ENCODE measurements at regions not wholly inside any gene's neighbourhood (a gene's known extent, or its start where the extent isn't known, plus 50 kb on each side); places are given as distances from the start of the nearest gene placed in this dataset.
A peak's percentile ranks its signal among the peaks of the same experiment; 100 is the strongest.
"Not testable (repeated sequence)": the region's sequence is repeated elsewhere in the genome, so short reads cannot be mapped to it uniquely, and the experiment has no call there.

GRCh38 chr9:129428864-129429577 lies 191.9 kb downstream of the C9orf50 start:
- Histone ChIP-seq H2AFZ (ENCODE audit: low read depth, low read length) (no peak overlapping the region), H3K4me2 (ENCODE audit: insufficient read depth, low read length) (no peak overlapping the region), H3K4me3 (replicated peaks in 1 of 3; ENCODE audit: insufficient read depth in 1 of 3, low read depth in 1 of 3, low read length in 3 of 3) (no peak overlapping the region), H4K20me1 (replicated peaks; ENCODE audit: control insufficient read depth, extremely low read depth, insufficient read depth, low read length) (no peaks in the 10 kb centered on the region), H3K4me1 (ENCODE audit: control insufficient read depth, extremely low read depth, insufficient read depth, low read length) (no peaks in the 10 kb centered on the region), H3K79me2 (ENCODE audit: control insufficient read depth, insufficient read depth, low read length) (no peaks in the 10 kb centered on the region), H3K27ac (ENCODE audit: insufficient read depth, low read depth, low read length) (no peak overlapping the region), H3K9ac (replicated peaks; ENCODE audit: extremely low read depth, insufficient read depth, low read length) (no peak overlapping the region), H3K27me3 (ENCODE audit: control insufficient read depth in 2 of 2, insufficient read depth in 2 of 2, low read length in 2 of 2) (no peaks in the 10 kb centered on the region), H3K36me3 (ENCODE audit: control insufficient read depth in 2 of 2, extremely low read depth in 1 of 2, insufficient read depth in 2 of 2, low read length in 2 of 2) (no peaks in the 10 kb centered on the region), H3K9me3 (replicated peaks; ENCODE audit: control insufficient read depth, insufficient read depth, low read length) (no peaks in the 10 kb centered on the region), H3K9me1 (replicated peaks; ENCODE audit: control insufficient read depth, extremely low read depth, insufficient read depth, low read length) (no peaks in the 10 kb centered on the region)
- no TSS peak for BruUV-seq (replicated peaks)
- dilution Hi-C loops (cut with MboI; ENCODE audit: extremely low pct_ligation_motif_present, low sequenced_read_pairs) (no loop called here), intact Hi-C loops (cut with micrococcal nuclease) (no loop called here)
- ChIA-PET CTCF (no interaction called here), POLR2A (no interaction called here)
- TF ChIP-seq GATA2 (IDR thresholded peaks at IDR 0.05; ENCODE audit: insufficient read depth, insufficient read length, low read depth, low read length) (no peak), MAX (IDR thresholded peaks at IDR 0.05; ENCODE audit: insufficient read depth, insufficient read length) (no peak), FOS (IDR thresholded peaks at IDR 0.05; ENCODE audit: borderline replicate concordance, insufficient read depth, low read length) (no peak), POLR2A (IDR thresholded peaks at IDR 0.05; ENCODE audit: low read depth, low read length) (no peak)
- no peak for FAIRE-seq
- no peak for DNase-seq (ENCODE audit: low read depth, low spot score)

GRCh38 chr9:129427149-129427548 lies 193.8 kb downstream of the C9orf50 start:
- BruUV-seq (replicated peaks): no TSS peak
- dilution Hi-C loops (cut with MboI; ENCODE audit: extremely low pct_ligation_motif_present, low sequenced_read_pairs): no loop called here
- H3K27ac ChIP-seq (ENCODE audit: insufficient read depth, low read depth, low read length): no peak overlapping the region

GRCh38 chr9:129423755-129424154 lies 197.1 kb downstream of the C9orf50 start:
- H3K4me3 ChIP-seq (replicated peaks in 1 of 3; ENCODE audit: insufficient read depth in 1 of 3, low read depth in 1 of 3, low read length in 3 of 3); H2AFZ ChIP-seq (ENCODE audit: low read depth, low read length); H3K27ac ChIP-seq (ENCODE audit: insufficient read depth, low read depth, low read length); H3K9me3 ChIP-seq (replicated peaks; ENCODE audit: control insufficient read depth, insufficient read depth, low read length); H3K4me1 ChIP-seq (ENCODE audit: control insufficient read depth, extremely low read depth, insufficient read depth, low read length); POLR2A ChIA-PET; H3K9me1 ChIP-seq (replicated peaks; ENCODE audit: control insufficient read depth, extremely low read depth, insufficient read depth, low read length); H3K79me2 ChIP-seq (ENCODE audit: control insufficient read depth, insufficient read depth, low read length); intact Hi-C loops (cut with micrococcal nuclease); DNase-seq (ENCODE audit: low read depth, low spot score); CTCF ChIA-PET; H3K4me2 ChIP-seq (ENCODE audit: insufficient read depth, low read length); H3K27me3 ChIP-seq (ENCODE audit: control insufficient read depth in 2 of 2, insufficient read depth in 2 of 2, low read length in 2 of 2); H3K9ac ChIP-seq (replicated peaks; ENCODE audit: extremely low read depth, insufficient read depth, low read length); H3K36me3 ChIP-seq (ENCODE audit: control insufficient read depth in 2 of 2, extremely low read depth in 1 of 2, insufficient read depth in 2 of 2, low read length in 2 of 2); H4K20me1 ChIP-seq (replicated peaks; ENCODE audit: control insufficient read depth, extremely low read depth, insufficient read depth, low read length); BruUV-seq (replicated peaks); dilution Hi-C loops (cut with MboI; ENCODE audit: extremely low pct_ligation_motif_present, low sequenced_read_pairs): not testable (repeated sequence)
- peak; percentile 31 for FAIRE-seq

More at GRCh38 chr9:129427149-129427548, 193.8 kb downstream of the C9orf50 start:
- FAIRE-seq (no peak), DNase-seq (ENCODE audit: low read depth, low spot score) (no peak)
- Histone ChIP-seq H3K36me3 (ENCODE audit: control insufficient read depth in 2 of 2, extremely low read depth in 1 of 2, insufficient read depth in 2 of 2, low read length in 2 of 2) (no peaks in the 10 kb centered on the region), H3K79me2 (ENCODE audit: control insufficient read depth, insufficient read depth, low read length) (no peaks in the 10 kb centered on the region), H3K4me2 (ENCODE audit: insufficient read depth, low read length) (no peak overlapping the region), H3K4me3 (replicated peaks in 1 of 3; ENCODE audit: insufficient read depth in 1 of 3, low read depth in 1 of 3, low read length in 3 of 3) (no peak overlapping the region), H3K9ac (replicated peaks; ENCODE audit: extremely low read depth, insufficient read depth, low read length) (no peak overlapping the region), H3K4me1 (ENCODE audit: control insufficient read depth, extremely low read depth, insufficient read depth, low read length) (peaks cover 3% of the 10 kb centered on the region), H3K9me3 (replicated peaks; ENCODE audit: control insufficient read depth, insufficient read depth, low read length) (no peaks in the 10 kb centered on the region), H3K27me3 (ENCODE audit: control insufficient read depth in 2 of 2, insufficient read depth in 2 of 2, low read length in 2 of 2) (no peaks in the 10 kb centered on the region), H4K20me1 (replicated peaks; ENCODE audit: control insufficient read depth, extremely low read depth, insufficient read depth, low read length) (no peaks in the 10 kb centered on the region), H2AFZ (ENCODE audit: low read depth, low read length) (no peak overlapping the region), H3K9me1 (replicated peaks; ENCODE audit: control insufficient read depth, extremely low read depth, insufficient read depth, low read length) (no peaks in the 10 kb centered on the region)
- ChIA-PET POLR2A (interaction anchor here (0.6 kb wide), 1 partner anchor 10 kb away, joined by 4 read pairs; no protein-coding TSS in a partner anchor), CTCF (interaction anchor here (1.5 kb wide), 1 partner anchor 14 kb away, joined by 3 read pairs; no protein-coding TSS in a partner anchor)
- no peak for TF ChIP-seq GATA2 (IDR thresholded peaks at IDR 0.05; ENCODE audit: insufficient read depth, insufficient read length, low read depth, low read length)
- no peak for TF ChIP-seq EZH2 (IDR thresholded peaks at IDR 0.05; ENCODE audit: borderline replicate concordance, low read depth, low read length, severe bottlenecking)
- TF ChIP-seq MYC (IDR thresholded peaks at IDR 0.05; ENCODE audit: low read depth, low read length): no peak
- TF ChIP-seq JUN (IDR thresholded peaks at IDR 0.05; ENCODE audit: borderline replicate concordance, insufficient read depth, insufficient read length, low read depth): no peak
- TF ChIP-seq FOS (IDR thresholded peaks at IDR 0.05; ENCODE audit: borderline replicate concordance, insufficient read depth, low read length): no peak
- intact Hi-C loops (cut with micrococcal nuclease): no loop called here

Measured in endothelial cell of umbilical vein (primary cell).